Thyroid gland (tissue), 4 donors: ENCODE measurements at regions not wholly inside any gene's neighbourhood (a gene's known extent, or its start where the extent isn't known, plus 50 kb on each side); places are given as distances from the start of the nearest gene placed in this dataset.

Experiments used
- POLR2A ChIP-seq, 2 donors: fragments of 450-650 bp; IDR thresholded peaks; one replicate each; pipeline ENCODE4 v1.6.1; 2017; ENCODE audit warnings: antibody characterized with exemption in 2 of 2, mild to moderate bottlenecking in 2 of 2, moderate library complexity in 1 of 2
- TF ChIP-seq, protein P1 (sequence below), 6 experiments: fragments of 200-600 bp in 3 of 6; fragments of 450-650 bp in 3 of 6; sonication (generic) in 3 of 6; IDR thresholded peaks; one replicate each; pipeline ENCODE4 v1.5.1; 2016 to 2019; ENCODE audit warnings: antibody characterized with exemption in 6 of 6, mild to moderate bottlenecking in 2 of 6, inconsistent platforms in 1 of 6, moderate library complexity in 1 of 6

DNA sequence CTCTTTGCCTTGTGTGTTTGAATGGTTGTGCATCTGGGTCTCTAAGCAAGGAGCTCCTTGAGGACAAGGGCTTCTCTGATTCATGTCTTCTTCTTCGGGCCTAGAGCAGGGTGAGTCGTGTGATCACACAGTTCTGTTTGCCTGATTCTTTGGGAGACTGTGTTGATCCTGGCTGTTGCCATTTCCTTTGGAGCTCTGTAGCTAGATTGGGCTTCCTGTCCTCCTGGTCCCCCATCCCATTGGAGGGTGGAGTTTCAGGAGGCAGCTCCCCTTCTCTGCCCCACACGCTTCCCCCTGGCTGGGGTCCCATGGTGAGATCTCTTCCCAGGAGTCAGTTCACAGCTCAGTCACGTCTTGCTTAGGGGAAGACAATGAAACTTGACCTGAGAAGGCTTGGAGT is 92.8 kb downstream of the TRIB2 start:
- TF ChIP-seq, protein P1, sequence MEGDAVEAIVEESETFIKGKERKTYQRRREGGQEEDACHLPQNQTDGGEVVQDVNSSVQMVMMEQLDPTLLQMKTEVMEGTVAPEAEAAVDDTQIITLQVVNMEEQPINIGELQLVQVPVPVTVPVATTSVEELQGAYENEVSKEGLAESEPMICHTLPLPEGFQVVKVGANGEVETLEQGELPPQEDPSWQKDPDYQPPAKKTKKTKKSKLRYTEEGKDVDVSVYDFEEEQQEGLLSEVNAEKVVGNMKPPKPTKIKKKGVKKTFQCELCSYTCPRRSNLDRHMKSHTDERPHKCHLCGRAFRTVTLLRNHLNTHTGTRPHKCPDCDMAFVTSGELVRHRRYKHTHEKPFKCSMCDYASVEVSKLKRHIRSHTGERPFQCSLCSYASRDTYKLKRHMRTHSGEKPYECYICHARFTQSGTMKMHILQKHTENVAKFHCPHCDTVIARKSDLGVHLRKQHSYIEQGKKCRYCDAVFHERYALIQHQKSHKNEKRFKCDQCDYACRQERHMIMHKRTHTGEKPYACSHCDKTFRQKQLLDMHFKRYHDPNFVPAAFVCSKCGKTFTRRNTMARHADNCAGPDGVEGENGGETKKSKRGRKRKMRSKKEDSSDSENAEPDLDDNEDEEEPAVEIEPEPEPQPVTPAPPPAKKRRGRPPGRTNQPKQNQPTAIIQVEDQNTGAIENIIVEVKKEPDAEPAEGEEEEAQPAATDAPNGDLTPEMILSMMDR (IDR thresholded peaks at IDR 0.05) = no peak
- TF ChIP-seq POLR2A (IDR thresholded peaks at IDR 0.05) = no peak
